Left ventricle myocardium inferior (tissue), 1 donor: ENCODE measurements at regions not wholly inside any gene's neighbourhood (a gene's known extent, or its start where the extent isn't known, plus 50 kb on each side); places are given as distances from the start of the nearest gene placed in this dataset.

ENCODE experiments used
- DNase-seq: peaks from one replicate; pipeline ENCODE4 v3.0.0-alpha.2; 2020
- H3K27ac ChIP-seq: fragments of 200-600 bp; replicated peaks from 2 replicates; pipeline ENCODE4 v1.8.0; 2021
- H3K27me3 ChIP-seq: fragments of 200-600 bp; 2 replicates; pipeline ENCODE4 v1.8.0; 2021; ENCODE audit warnings: low read depth
- H3K36me3 ChIP-seq: fragments of 200-600 bp; 2 replicates; pipeline ENCODE4 v1.8.0; 2021
- H3K4me1 ChIP-seq: fragments of 200-600 bp; 2 replicates; pipeline ENCODE4 v1.8.0; 2021
- H3K4me3 ChIP-seq: fragments of 200-600 bp; 2 replicates; pipeline ENCODE4 v1.8.0; 2021; ENCODE audit warnings: mild to moderate bottlenecking, moderate library complexity
- H3K9me3 ChIP-seq: fragments of 200-600 bp; replicated peaks from 2 replicates; pipeline ENCODE4 v1.8.0; 2021
- CTCF ChIP-seq: fragments of 200-600 bp; IDR thresholded peaks from 2 replicates; pipeline ENCODE4 v1.8.0; 2021; ENCODE audit warnings: antibody characterized with exemption, mild to moderate bottlenecking, borderline replicate concordance
- intact Hi-C: fragments of 100-400 bp; cut with micrococcal nuclease; formaldehyde crosslinking; loops from one replicate; pipeline ENCODE4 v1.11.0; 2022
- donor health status: DM: no; HTN: yes; CAD: no; lungs with severe emphysema.

DNA sequence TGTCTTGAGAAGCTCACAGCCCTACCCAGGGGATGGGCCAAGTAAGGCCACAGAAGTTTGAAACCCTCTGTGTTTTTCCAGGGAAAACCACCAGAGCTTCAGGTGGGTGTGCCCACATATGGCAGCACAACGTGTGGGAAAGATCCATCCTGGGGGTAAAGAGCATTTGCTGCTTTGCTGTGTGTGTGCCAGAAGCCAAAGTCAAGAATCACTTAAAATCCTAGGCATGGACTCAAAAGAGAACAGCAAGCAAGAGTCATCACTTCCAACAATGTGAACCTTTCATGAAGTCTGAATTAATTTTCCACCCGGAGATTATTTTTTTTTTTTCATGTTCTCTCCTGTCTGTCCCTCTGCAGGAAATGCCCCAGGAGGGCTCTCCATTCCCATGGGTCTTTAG, 308.2 kb upstream of the SGK1 start:
- Histone ChIP-seq H3K36me3 (no peaks in the 10 kb centered on the region), H3K4me1 (no peaks in the 10 kb centered on the region), H3K9me3 (no peaks in the 10 kb centered on the region), H3K27me3 (no peaks in the 10 kb centered on the region), H3K4me3 (no peak overlapping the region), H3K27ac (no peak overlapping the region)
- no peak for DNase-seq
- intact Hi-C loops, result no loop called here
- TF ChIP-seq CTCF, result no peak

- H3K9me3 ChIP-seq, result no peaks in the 10 kb centered on the region
- H3K27me3 ChIP-seq, result no peaks in the 10 kb centered on the region
- no peak overlapping the region for H3K27ac ChIP-seq
- H3K36me3 ChIP-seq, result no peaks in the 10 kb centered on the region
- DNase-seq, result no peak
- no peak for TF ChIP-seq CTCF
- intact Hi-C loops, result no loop called here
- H3K4me1 ChIP-seq, result peaks cover 3% of the 10 kb centered on the region
- H3K4me3 ChIP-seq, result no peak overlapping the region
These were observed 306.9 kb upstream of the SGK1 start for GRCh38 chr6:134624781-134625180.

- Histone ChIP-seq H3K27ac (no peak overlapping the region), H3K9me3 (no peaks in the 10 kb centered on the region), H3K4me1 (peaks cover 3% of the 10 kb centered on the region), H3K4me3 (no peak overlapping the region), H3K27me3 (no peaks in the 10 kb centered on the region), H3K36me3 (no peaks in the 10 kb centered on the region)
- no peak for TF ChIP-seq CTCF
- intact Hi-C loops, result no loop called here
- no peak for DNase-seq
These were observed 305.5 kb upstream of the SGK1 start for GRCh38 chr6:134623401-134623800.

DNA sequence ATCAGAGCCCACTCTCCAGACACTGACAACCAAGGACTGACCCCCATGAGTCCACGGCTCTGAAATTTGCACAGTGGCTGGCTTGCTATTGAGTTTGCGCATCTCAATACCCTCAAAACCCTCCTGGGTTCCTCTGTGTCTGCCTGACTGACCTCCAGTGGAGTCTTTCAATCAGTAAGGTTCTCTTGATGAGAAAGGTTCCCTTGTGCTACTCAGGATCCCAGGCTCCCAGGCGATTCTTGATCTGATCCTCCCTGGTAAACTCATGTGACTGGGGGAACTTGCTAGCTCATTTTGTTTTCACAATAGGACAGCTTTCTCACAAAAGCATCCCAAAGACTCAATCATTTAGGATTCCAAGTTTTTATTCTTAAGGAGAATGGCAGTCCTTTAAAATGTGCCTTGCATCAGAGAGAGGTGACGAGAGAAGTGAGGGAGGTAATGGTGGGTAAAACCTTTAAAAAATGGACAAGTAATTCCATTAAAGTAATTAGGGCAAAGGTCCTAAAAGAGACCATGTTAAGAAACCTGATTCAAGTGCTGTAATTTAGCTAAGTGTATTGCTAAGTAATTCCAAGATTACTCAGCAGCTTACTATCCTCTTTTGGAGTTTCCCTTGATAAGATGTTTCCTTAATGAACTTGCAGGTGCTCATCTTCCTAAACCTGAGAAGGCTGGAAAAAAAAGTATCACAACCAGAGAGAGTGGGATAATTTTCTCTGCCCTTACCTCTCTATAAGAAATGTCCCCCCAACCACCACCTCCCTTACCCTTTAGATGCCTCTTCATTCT, 304.7 kb upstream of the SGK1 start:
- no peaks in the 10 kb centered on the region for H3K36me3 ChIP-seq
- no peaks in the 10 kb centered on the region for H3K27me3 ChIP-seq
- H3K4me1 ChIP-seq, result peaks cover 3% of the 10 kb centered on the region
- no peaks in the 10 kb centered on the region for H3K9me3 ChIP-seq
- no peak for DNase-seq
- no peak for TF ChIP-seq CTCF
- H3K27ac ChIP-seq, result no peak overlapping the region
- H3K4me3 ChIP-seq, result no peak overlapping the region
- intact Hi-C loops, result no loop called here

DNA sequence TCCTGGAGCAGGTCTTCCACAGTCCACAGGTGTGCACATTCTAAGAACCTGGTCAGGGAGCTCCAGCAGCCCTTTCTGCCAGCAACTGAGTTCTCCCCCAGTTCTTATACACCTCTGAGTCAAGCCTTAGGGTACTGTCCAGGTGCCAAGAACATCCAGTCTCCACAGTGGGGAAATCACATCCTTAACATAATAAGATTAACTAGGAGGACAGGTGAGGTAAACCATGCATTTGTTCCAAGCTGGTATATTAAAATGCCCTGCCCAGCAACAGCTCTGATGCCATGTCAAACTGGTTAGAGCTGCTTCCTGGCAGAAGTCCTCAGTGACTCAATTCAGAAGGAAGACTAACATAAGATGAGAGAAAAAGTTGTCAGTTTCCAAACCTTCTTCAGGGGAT, 303.9 kb upstream of the SGK1 start:
- Histone ChIP-seq H3K9me3 (no peaks in the 10 kb centered on the region), H3K27ac (no peak overlapping the region), H3K4me3 (no peak overlapping the region), H3K36me3 (no peaks in the 10 kb centered on the region), H3K4me1 (peaks cover 3% of the 10 kb centered on the region), H3K27me3 (no peaks in the 10 kb centered on the region)
- TF ChIP-seq CTCF, result no peak
- no peak for DNase-seq
- intact Hi-C loops, result no loop called here
